IMR-90 (cell line): ENCODE measurements at regions not wholly inside any gene's neighbourhood (a gene's known extent, or its start where the extent isn't known, plus 50 kb on each side); places are given as distances from the start of the nearest gene placed in this dataset.

ENCODE experiments used
- BHLHE40 ChIP-seq: fragments of 150-350 bp; IDR thresholded peaks from 2 replicates; pipeline ENCODE4 v1.6.1; 2016; ENCODE audit warnings: mild to moderate bottlenecking, low read depth, low read length
- MAFK ChIP-seq: IDR thresholded peaks from 2 replicates; pipeline ENCODE4 v1.6.1; 2012; ENCODE audit warnings: low read depth, low read length, improper control_type of control experiment
- POLR2A ChIP-seq: IDR thresholded peaks from 2 replicates; pipeline ENCODE4 v1.6.1; 2012; ENCODE audit warnings: mild to moderate bottlenecking, low read depth, low read length
- RCOR1 ChIP-seq: IDR thresholded peaks from 2 replicates; pipeline ENCODE4 v1.6.1; 2012; ENCODE audit warnings: mild to moderate bottlenecking, low read length, improper control_type of control experiment; ENCODE audit not compliant: insufficient replicate concordance
- RFX5 ChIP-seq: IDR thresholded peaks from 2 replicates; pipeline ENCODE4 v1.8.0; 2012; ENCODE audit warnings: low read depth, mild to moderate bottlenecking, low read length, moderate library complexity
- TF ChIP-seq, protein P1 (sequence below): conservative IDR thresholded peaks from 2 replicates; pipeline ENCODE4 v1.5.1; 2012; ENCODE audit warnings: mild to moderate bottlenecking, low read depth, low read length, improper control_type of control experiment

DNA sequence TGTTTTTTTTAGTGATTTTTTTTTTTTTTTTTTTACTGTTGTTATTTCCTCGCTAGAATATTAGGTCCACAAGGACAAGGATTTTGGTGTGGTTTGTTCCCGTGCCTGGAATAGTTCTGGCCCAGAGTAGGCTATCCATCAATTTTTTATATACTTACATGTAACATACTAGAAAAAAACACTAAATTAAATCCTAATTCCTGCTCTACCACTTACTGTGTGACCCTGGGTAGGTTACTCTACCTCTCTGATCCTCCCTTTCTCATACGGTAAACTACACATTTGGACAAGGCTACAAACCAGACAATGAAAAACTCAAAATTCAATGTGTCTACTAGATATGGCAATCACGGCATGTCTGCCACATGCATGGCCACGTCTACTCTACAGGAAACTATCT is 141.3 kb upstream of the ABCA1 start:
- TF ChIP-seq, protein P1, sequence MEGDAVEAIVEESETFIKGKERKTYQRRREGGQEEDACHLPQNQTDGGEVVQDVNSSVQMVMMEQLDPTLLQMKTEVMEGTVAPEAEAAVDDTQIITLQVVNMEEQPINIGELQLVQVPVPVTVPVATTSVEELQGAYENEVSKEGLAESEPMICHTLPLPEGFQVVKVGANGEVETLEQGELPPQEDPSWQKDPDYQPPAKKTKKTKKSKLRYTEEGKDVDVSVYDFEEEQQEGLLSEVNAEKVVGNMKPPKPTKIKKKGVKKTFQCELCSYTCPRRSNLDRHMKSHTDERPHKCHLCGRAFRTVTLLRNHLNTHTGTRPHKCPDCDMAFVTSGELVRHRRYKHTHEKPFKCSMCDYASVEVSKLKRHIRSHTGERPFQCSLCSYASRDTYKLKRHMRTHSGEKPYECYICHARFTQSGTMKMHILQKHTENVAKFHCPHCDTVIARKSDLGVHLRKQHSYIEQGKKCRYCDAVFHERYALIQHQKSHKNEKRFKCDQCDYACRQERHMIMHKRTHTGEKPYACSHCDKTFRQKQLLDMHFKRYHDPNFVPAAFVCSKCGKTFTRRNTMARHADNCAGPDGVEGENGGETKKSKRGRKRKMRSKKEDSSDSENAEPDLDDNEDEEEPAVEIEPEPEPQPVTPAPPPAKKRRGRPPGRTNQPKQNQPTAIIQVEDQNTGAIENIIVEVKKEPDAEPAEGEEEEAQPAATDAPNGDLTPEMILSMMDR: no peak
- TF ChIP-seq POLR2A (no peak), MAFK (no peak), RCOR1 (no peak), RFX5 (no peak), BHLHE40 (no peak)
